NT2/D1 (cell line): ENCODE measurements at regions not wholly inside any gene's neighbourhood (a gene's known extent, or its start where the extent isn't known, plus 50 kb on each side); places are given as distances from the start of the nearest gene placed in this dataset.

Experiments
- YY1 ChIP-seq: IDR thresholded peaks from 2 replicates; pipeline ENCODE4 v1.6.1; 2011; ENCODE audit not compliant: insufficient read length, insufficient read depth
- ZNF274 ChIP-seq: IDR thresholded peaks from 2 replicates; pipeline ENCODE4 v1.6.1; 2011; ENCODE audit warnings: mild to moderate bottlenecking, low read depth, low read length

DNA sequence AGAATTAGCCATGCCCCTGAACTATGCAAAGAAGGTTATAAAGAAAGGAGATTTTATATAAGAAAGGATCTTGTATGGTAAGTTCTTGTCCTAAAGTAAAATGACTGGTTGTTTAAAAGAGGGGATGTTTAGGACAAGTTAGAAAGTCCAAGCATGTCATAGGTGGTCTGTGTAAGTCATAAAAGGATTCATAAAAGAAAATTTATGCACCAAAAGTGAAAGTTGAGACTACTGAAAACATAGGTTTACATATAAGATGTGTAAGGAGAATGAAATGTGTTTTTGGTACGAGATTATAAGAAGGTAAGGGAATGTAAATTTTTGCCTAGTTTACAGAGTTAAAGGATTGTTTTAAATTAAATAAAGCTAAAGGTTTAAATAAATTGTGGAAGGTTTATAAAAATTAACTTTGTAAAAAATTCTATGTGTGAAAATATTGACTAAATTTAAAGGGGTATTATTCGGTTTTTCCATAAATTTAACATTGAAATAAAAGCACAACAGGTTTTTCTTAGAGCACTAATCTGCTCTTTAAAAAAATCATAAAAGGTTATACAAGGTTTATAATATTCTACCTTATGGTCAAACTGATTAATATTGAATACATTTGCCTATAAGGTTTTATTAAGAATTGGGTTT, 93.6 kb upstream of the UST start:
- TF ChIP-seq ZNF274 = no peak
- no peak for TF ChIP-seq YY1
